ENCODE measurements at regions not wholly inside any gene's neighbourhood (a gene's known extent, or its start where the extent isn't known, plus 50 kb on each side); places are given as distances from the start of the nearest gene placed in this dataset.

- ChIA-PET POLR2A (no interaction called here), CTCF (interaction anchor here (2.3 kb wide), 1 partner anchor 607 kb away, joined by 7 read pairs; no protein-coding TSS in a partner anchor)
- Histone ChIP-seq H3K27ac (ENCODE audit: low read depth, low read length) (no peak overlapping the region), H3K9me3 (ENCODE audit: control insufficient read depth, insufficient read depth, low read length) (no peaks in the 10 kb centered on the region), H3K27me3 (ENCODE audit: control insufficient read depth, insufficient read depth, low read length) (no peaks in the 10 kb centered on the region), H3K4me3 (ENCODE audit: low read depth, low read length) (no peak overlapping the region)
- no peak for DNase-seq (ENCODE audit: low read depth, low spot score)
- TF ChIP-seq CTCF (IDR thresholded peaks at IDR 0.05; ENCODE audit: low read depth, low read length), result no peak
Measured at GRCh38 chr12:91988086-91988923, 157.3 kb downstream of the BTG1 start.

- Histone ChIP-seq H3K4me3 (ENCODE audit: low read depth, low read length) (no peak overlapping the region), H3K27ac (ENCODE audit: low read depth, low read length) (no peak overlapping the region), H3K27me3 (ENCODE audit: control insufficient read depth, insufficient read depth, low read length) (no peaks in the 10 kb centered on the region), H3K9me3 (ENCODE audit: control insufficient read depth, insufficient read depth, low read length) (no peaks in the 10 kb centered on the region)
- TF ChIP-seq CTCF (IDR thresholded peaks at IDR 0.05; ENCODE audit: low read depth, low read length), result no peak
- DNase-seq (ENCODE audit: low read depth, low spot score), result no peak
- POLR2A ChIA-PET, result no interaction called here
- CTCF ChIA-PET, result interaction anchor here (2.3 kb wide), 1 partner anchor 604 kb away, joined by 7 read pairs; no protein-coding TSS in a partner anchor
Measured at GRCh38 chr12:91986084-91986483, 159.6 kb downstream of the BTG1 start.

GRCh38 chr12:91985002-91985787 lies 160.5 kb downstream of the BTG1 start:
- Histone ChIP-seq H3K9me3 (ENCODE audit: control insufficient read depth, insufficient read depth, low read length) (no peaks in the 10 kb centered on the region), H3K27me3 (ENCODE audit: control insufficient read depth, insufficient read depth, low read length) (no peaks in the 10 kb centered on the region), H3K27ac (ENCODE audit: low read depth, low read length) (peak overlapping the region; percentile 25), H3K4me3 (ENCODE audit: low read depth, low read length) (no peak overlapping the region)
- POLR2A ChIA-PET, result interaction anchor here (1.1 kb wide), 2 partner anchors 58 to 161 kb away, joined by 3 to 8 read pairs; partner anchors contain the start of gene BTG1
- CTCF ChIA-PET, result no interaction called here
- TF ChIP-seq CTCF (IDR thresholded peaks at IDR 0.05; ENCODE audit: low read depth, low read length), result no peak
- peak; percentile 43 for DNase-seq (ENCODE audit: low read depth, low spot score)

- no peak for TF ChIP-seq CTCF (IDR thresholded peaks at IDR 0.05; ENCODE audit: low read depth, low read length)
- H3K27me3 ChIP-seq (ENCODE audit: control insufficient read depth, insufficient read depth, low read length), result no peaks in the 10 kb centered on the region
- ChIA-PET CTCF (no interaction called here), POLR2A (interaction anchor here (1.1 kb wide), 2 partner anchors 57 to 161 kb away, joined by 3 to 8 read pairs; partner anchors contain the start of gene BTG1)
- H3K4me3 ChIP-seq (ENCODE audit: low read depth, low read length), result peak overlapping the region; percentile 11; the same call in 1 of the 2 replicates
- peak overlapping the region; percentile 34 for H3K27ac ChIP-seq (ENCODE audit: low read depth, low read length)
- peak; percentile 46 for DNase-seq (ENCODE audit: low read depth, low spot score)
- H3K9me3 ChIP-seq (ENCODE audit: control insufficient read depth, insufficient read depth, low read length), result no peaks in the 10 kb centered on the region
Measured at GRCh38 chr12:91984556-91984955, 161.1 kb downstream of the BTG1 start.

Measured in AG04450 (cell line).